GM12892 (cell line): ENCODE measurements at regions not wholly inside any gene's neighbourhood (a gene's known extent, or its start where the extent isn't known, plus 50 kb on each side); places are given as distances from the start of the nearest gene placed in this dataset.

ENCODE experiments used
- POLR2A ChIP-seq: IDR thresholded peaks from 2 replicates; pipeline ENCODE4 v1.6.1; 2011; ENCODE audit warnings: low read depth, low read length, control low read depth
- POLR2AphosphoS5 ChIP-seq: IDR thresholded peaks from 2 replicates; pipeline ENCODE4 v1.6.1; 2011; ENCODE audit warnings: low read depth, low read length, control low read depth
- TAF1 ChIP-seq: IDR thresholded peaks from 2 replicates; pipeline ENCODE4 v1.6.1; 2011; ENCODE audit warnings: low read depth, mild to moderate bottlenecking, control low read depth, low read length, borderline replicate concordance

DNA sequence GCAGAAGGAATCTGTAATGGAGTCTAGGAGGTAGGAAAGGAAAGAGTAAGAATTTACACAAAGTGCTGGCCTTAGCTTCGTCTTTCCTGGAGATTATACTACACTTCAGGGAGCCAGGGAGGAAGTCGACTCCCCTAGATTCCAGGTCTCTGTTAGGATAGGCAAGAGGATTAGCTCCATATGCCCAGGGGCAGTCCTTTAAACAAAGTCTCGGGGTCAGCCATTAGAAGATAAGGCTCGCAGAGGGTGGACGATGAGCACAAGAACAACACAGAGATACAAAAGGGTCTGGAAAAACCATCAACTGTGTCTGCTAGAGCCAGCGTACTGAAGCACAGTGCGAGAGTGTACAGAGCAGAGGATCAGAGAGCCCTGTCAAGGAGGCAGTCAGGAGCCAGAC, 344.7 kb upstream of the TNC start:
- TF ChIP-seq POLR2AphosphoS5 (no peak), POLR2A (no peak), TAF1 (no peak)
